ENCODE measurements at regions not wholly inside any gene's neighbourhood (a gene's known extent, or its start where the extent isn't known, plus 50 kb on each side); places are given as distances from the start of the nearest gene placed in this dataset.

GRCh38 chr9:86838519-86839497 is 108.5 kb downstream of the GAS1 start:
- H3K4me1 ChIP-seq (ENCODE audit: control insufficient read depth in 2 of 3, insufficient read depth in 2 of 3, low read depth in 1 of 3, low read length in 3 of 3): no peaks in the 10 kb centered on the region
- intact Hi-C loops (cut with DNase I): no loop called here
- H3K4me3 ChIP-seq (ENCODE audit: low read length in 3 of 3): no peak overlapping the region
- H3K27me3 ChIP-seq (ENCODE audit: control insufficient read depth, insufficient read depth, low read length): no peaks in the 10 kb centered on the region
- H3K9me3 ChIP-seq (ENCODE audit: control insufficient read depth in 2 of 3, insufficient read depth in 1 of 3, low read length in 3 of 3): no peaks in the 10 kb centered on the region
- no peak overlapping the region for H3K27ac ChIP-seq (ENCODE audit: low read depth in 2 of 2, low read length in 2 of 2)
- no peak for FAIRE-seq
- no peak overlapping the region for H3K9ac ChIP-seq (ENCODE audit: low read length in 3 of 3)
- no peaks in the 10 kb centered on the region for H3K36me3 ChIP-seq (ENCODE audit: control insufficient read depth in 2 of 3, insufficient read depth in 3 of 3, low read length in 3 of 3)
- DNase-seq: peak in 3 of 5 donors; percentile 57 to 68 (median 57)
- TF ChIP-seq, protein P1, sequence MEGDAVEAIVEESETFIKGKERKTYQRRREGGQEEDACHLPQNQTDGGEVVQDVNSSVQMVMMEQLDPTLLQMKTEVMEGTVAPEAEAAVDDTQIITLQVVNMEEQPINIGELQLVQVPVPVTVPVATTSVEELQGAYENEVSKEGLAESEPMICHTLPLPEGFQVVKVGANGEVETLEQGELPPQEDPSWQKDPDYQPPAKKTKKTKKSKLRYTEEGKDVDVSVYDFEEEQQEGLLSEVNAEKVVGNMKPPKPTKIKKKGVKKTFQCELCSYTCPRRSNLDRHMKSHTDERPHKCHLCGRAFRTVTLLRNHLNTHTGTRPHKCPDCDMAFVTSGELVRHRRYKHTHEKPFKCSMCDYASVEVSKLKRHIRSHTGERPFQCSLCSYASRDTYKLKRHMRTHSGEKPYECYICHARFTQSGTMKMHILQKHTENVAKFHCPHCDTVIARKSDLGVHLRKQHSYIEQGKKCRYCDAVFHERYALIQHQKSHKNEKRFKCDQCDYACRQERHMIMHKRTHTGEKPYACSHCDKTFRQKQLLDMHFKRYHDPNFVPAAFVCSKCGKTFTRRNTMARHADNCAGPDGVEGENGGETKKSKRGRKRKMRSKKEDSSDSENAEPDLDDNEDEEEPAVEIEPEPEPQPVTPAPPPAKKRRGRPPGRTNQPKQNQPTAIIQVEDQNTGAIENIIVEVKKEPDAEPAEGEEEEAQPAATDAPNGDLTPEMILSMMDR (IDR thresholded peaks at IDR 0.05; ENCODE audit: borderline replicate concordance, extremely low read depth, insufficient read depth): no peak

DNA sequence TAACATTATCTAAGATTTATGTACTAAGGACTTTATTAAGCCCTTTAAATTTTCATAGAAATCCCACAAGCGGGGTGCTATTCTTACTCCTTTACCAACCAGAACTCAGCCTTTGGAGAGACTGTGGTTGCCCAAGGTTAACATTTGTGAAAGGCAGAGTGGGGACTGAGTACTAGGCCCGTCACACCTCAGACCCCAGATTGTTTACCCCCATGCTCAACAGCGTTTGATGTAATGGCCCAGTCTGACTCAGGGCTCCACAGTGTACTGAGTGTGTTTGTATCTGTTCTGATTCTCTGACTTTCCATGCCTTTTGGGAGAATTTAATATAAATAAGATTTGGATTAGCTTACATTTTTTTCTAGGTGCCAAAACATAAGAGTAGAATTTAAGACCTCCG is 110.0 kb downstream of the GAS1 start:
- FAIRE-seq (no peak), DNase-seq (no peak)
- TF ChIP-seq, protein P1 (IDR thresholded peaks at IDR 0.05; ENCODE audit: borderline replicate concordance, extremely low read depth, insufficient read depth): no peak
- no peak overlapping the region for H3K9ac ChIP-seq (ENCODE audit: low read length in 3 of 3)
- H3K36me3 ChIP-seq (ENCODE audit: control insufficient read depth in 2 of 3, insufficient read depth in 3 of 3, low read length in 3 of 3): no peaks in the 10 kb centered on the region
- no peaks in the 10 kb centered on the region for H3K9me3 ChIP-seq (ENCODE audit: control insufficient read depth in 2 of 3, insufficient read depth in 1 of 3, low read length in 3 of 3)
- H3K27ac ChIP-seq (ENCODE audit: low read depth in 2 of 2, low read length in 2 of 2): no peak overlapping the region
- no peaks in the 10 kb centered on the region for H3K27me3 ChIP-seq (ENCODE audit: control insufficient read depth, insufficient read depth, low read length)
- H3K4me3 ChIP-seq (ENCODE audit: low read length in 3 of 3): no peak overlapping the region
- no peaks in the 10 kb centered on the region for H3K4me1 ChIP-seq (ENCODE audit: control insufficient read depth in 2 of 3, insufficient read depth in 2 of 3, low read depth in 1 of 3, low read length in 3 of 3)
- intact Hi-C loops (cut with DNase I): no loop called here

DNA sequence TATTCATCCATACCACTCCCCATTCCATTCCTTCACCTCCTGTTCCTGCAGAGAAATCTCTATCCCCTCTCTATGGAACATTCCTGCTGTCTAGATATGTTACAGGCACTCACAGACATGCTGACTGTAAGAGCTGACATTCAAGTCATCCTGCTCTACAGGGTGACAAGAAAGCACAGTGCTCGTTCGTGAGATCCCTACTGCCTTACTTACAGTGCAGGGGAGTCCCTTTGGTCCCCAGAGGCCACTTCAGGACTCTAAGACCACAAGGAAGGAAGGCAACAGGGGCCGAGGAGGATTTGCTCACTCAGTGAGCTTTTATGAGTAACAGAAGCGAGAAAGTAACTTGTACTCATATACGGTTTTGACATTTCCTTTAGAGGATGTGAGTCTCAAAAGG is 110.5 kb downstream of the GAS1 start:
- no peaks in the 10 kb centered on the region for H3K4me1 ChIP-seq (ENCODE audit: control insufficient read depth in 2 of 3, insufficient read depth in 2 of 3, low read depth in 1 of 3, low read length in 3 of 3)
- TF ChIP-seq, protein P1 (IDR thresholded peaks at IDR 0.05; ENCODE audit: borderline replicate concordance, extremely low read depth, insufficient read depth): no peak
- intact Hi-C loops (cut with DNase I): no loop called here

More for the DNA sequence above, 110.5 kb downstream of the GAS1 start:
- Histone ChIP-seq H3K27ac (ENCODE audit: low read depth in 2 of 2, low read length in 2 of 2) (no peak overlapping the region), H3K27me3 (ENCODE audit: control insufficient read depth, insufficient read depth, low read length) (no peaks in the 10 kb centered on the region), H3K9ac (ENCODE audit: low read length in 3 of 3) (no peak overlapping the region), H3K9me3 (ENCODE audit: control insufficient read depth in 2 of 3, insufficient read depth in 1 of 3, low read length in 3 of 3) (no peaks in the 10 kb centered on the region), H3K36me3 (ENCODE audit: control insufficient read depth in 2 of 3, insufficient read depth in 3 of 3, low read length in 3 of 3) (no peaks in the 10 kb centered on the region), H3K4me3 (ENCODE audit: low read length in 3 of 3) (no peak overlapping the region)
- no peak for FAIRE-seq
- no peak for DNase-seq
